SK-N-SH (cell line): ENCODE measurements at regions not wholly inside any gene's neighbourhood (a gene's known extent, or its start where the extent isn't known, plus 50 kb on each side); places are given as distances from the start of the nearest gene placed in this dataset.

ENCODE experiments used
- CTCF ChIA-PET: fragments of 300-600, 350-600 bp; formaldehyde crosslinking; extraction: SDS; loops from one replicate; lab custom pipeline; 2021; lab: Yijun Ruan, JAX
- POLR2A ChIA-PET: fragments of 350-600 bp; sonication (Branson Sonifier 250); formaldehyde crosslinking; extraction: SDS; loops from one replicate; lab custom pipeline; 2020; ENCODE audit warnings: antibody characterized with exemption, inconsistent platforms; lab: Yijun Ruan, JAX
- DNase-seq: peaks from one replicate; pipeline ENCODE4 v3.0.0; 2012
- H2AFZ ChIP-seq: fragments of 200-600 bp; sonication (generic); 2 replicates; pipeline ENCODE4 v1.8.1; 2016; ENCODE audit warnings: antibody characterized with exemption, mild to moderate bottlenecking, low read depth
- H3F3A ChIP-seq: fragments of 200-600 bp; sonication (generic); replicated peaks from 2 replicates; pipeline ENCODE3; 2016; ENCODE audit warnings: antibody characterized with exemption, mild to moderate bottlenecking; ENCODE audit not compliant: insufficient read depth
- H3K27ac ChIP-seq, 2 experiments: fragments of 200-500 bp in 1 of 2; fragments of 200-600 bp in 1 of 2; sonication (Bioruptor generic) in 1 of 2; sonication (generic), shearing (Covaris generic) in 1 of 2; 2 replicates each; pipeline versions ENCODE4 v1.5.1 to v1.6.1; 2014 to 2016; ENCODE audit warnings: low read depth in 2 of 2, inconsistent platforms in 1 of 2, low read length in 1 of 2, mild to moderate bottlenecking in 1 of 2, mixed read lengths in 1 of 2
- H3K27me3 ChIP-seq: fragments of 200-600 bp; sonication (generic), shearing (Covaris generic); 2 replicates; pipeline ENCODE4 v1.6.1; 2016; ENCODE audit warnings: mixed run types; ENCODE audit not compliant: insufficient read depth
- H3K36me3 ChIP-seq, 2 experiments: fragments of 200-500 bp in 1 of 2; fragments of 200-600 bp in 1 of 2; sonication (Bioruptor generic) in 1 of 2; sonication (generic) in 1 of 2; replicated peaks in 1 of 2; 2 replicates each; pipeline versions ENCODE3 to v1.5.1; 2014 to 2016; ENCODE audit warnings: low read length in 1 of 2, mild to moderate bottlenecking in 1 of 2; ENCODE audit not compliant: insufficient read depth in 2 of 2, control insufficient read depth in 1 of 2
- H3K4me1 ChIP-seq, 2 experiments: fragments of 200-500 bp in 1 of 2; fragments of 200-600 bp in 1 of 2; sonication (Bioruptor generic) in 1 of 2; sonication (generic), shearing (Covaris generic) in 1 of 2; 2 replicates each; pipeline versions ENCODE4 v1.5.1 to v1.6.1; 2014 to 2016; ENCODE audit warnings: low read depth in 1 of 2, low read length in 1 of 2, mixed run types in 1 of 2; ENCODE audit not compliant: insufficient read depth in 2 of 2, control insufficient read depth in 1 of 2
- H3K4me2 ChIP-seq: fragments of 200-600 bp; sonication (generic), shearing (Covaris generic); 2 replicates; pipeline ENCODE4 v1.6.1; 2017; ENCODE audit warnings: mixed run types
- H3K4me3 ChIP-seq, 2 experiments: fragments of 200-500 bp in 1 of 2; fragments of 200-600 bp in 1 of 2; sonication (Bioruptor generic) in 1 of 2; sonication (generic), shearing (Covaris generic) in 1 of 2; 2 replicates each; pipeline versions ENCODE4 v1.5.1 to v1.8.1; 2014 to 2016; ENCODE audit warnings: low read depth in 2 of 2, inconsistent platforms in 1 of 2, low read length in 1 of 2, mild to moderate bottlenecking in 1 of 2, mixed read lengths in 1 of 2, moderate library complexity in 1 of 2
- H3K79me2 ChIP-seq: fragments of 200-600 bp; sonication (generic); 2 replicates; pipeline ENCODE4 v1.8.1; 2017; ENCODE audit warnings: mild to moderate bottlenecking; ENCODE audit not compliant: insufficient read depth
- H3K9ac ChIP-seq: fragments of 200-600 bp; sonication (generic); 2 replicates; pipeline ENCODE4 v1.6.1; 2017; ENCODE audit warnings: mixed run types
- H3K9me2 ChIP-seq: fragments of 200-600 bp; sonication (generic); 2 replicates; pipeline ENCODE4 v1.6.1; 2017; ENCODE audit warnings: mixed run types
- H3K9me3 ChIP-seq: fragments of 200-600 bp; sonication (generic); 2 replicates; pipeline ENCODE4 v1.6.1; 2017; ENCODE audit warnings: mixed run types, mild to moderate bottlenecking, moderate library complexity
- H4K20me1 ChIP-seq: fragments of 200-600 bp; sonication (generic); 2 replicates; pipeline ENCODE4 v1.6.1; 2017; ENCODE audit warnings: mild to moderate bottlenecking, mixed run types; ENCODE audit not compliant: insufficient read depth
- CHD2 ChIP-seq: fragments of 150-350 bp; IDR thresholded peaks from 2 replicates; pipeline ENCODE4 v1.6.1; 2018; ENCODE audit warnings: low read length; ENCODE audit not compliant: partially characterized antibody
- CTCF ChIP-seq: fragments of 200-600 bp; sonication (generic); IDR thresholded peaks from 2 replicates; pipeline ENCODE4 v1.6.1; 2017; ENCODE audit warnings: antibody characterized with exemption, mild to moderate bottlenecking, moderate library complexity
- EZH2phosphoT487 ChIP-seq: fragments of 200-600 bp; sonication (generic); IDR thresholded peaks from 2 replicates; pipeline ENCODE4 v1.6.1; 2017; ENCODE audit warnings: low read depth, mixed run types, mild to moderate bottlenecking, antibody characterized with exemption, moderate library complexity, borderline replicate concordance
- FOSL2 ChIP-seq: IDR thresholded peaks from 2 replicates; pipeline ENCODE4 v1.4.0; 2012; ENCODE audit warnings: low read depth, mild to moderate bottlenecking, moderate library complexity, borderline replicate concordance
- FOXJ3 ChIP-seq: sonication (generic); formaldehyde crosslinking; IDR thresholded peaks from 2 replicates; pipeline ENCODE4 v1.5.1; 2020; ENCODE audit warnings: mild to moderate bottlenecking, missing genetic modification reagents
- JUND ChIP-seq: IDR thresholded peaks from 2 replicates; pipeline ENCODE4 v1.4.0; 2012
- PBX3 ChIP-seq: IDR thresholded peaks from 2 replicates; pipeline ENCODE4; 2012
- POLR2AphosphoS5 ChIP-seq: IDR thresholded peaks from 2 replicates; pipeline ENCODE4 v1.6.1; 2012; ENCODE audit warnings: low read depth, low read length
- RAD21 ChIP-seq: IDR thresholded peaks from 2 replicates; pipeline ENCODE4 v1.6.1; 2012; ENCODE audit warnings: mild to moderate bottlenecking, low read length
- RXRA ChIP-seq: IDR thresholded peaks from 2 replicates; pipeline ENCODE4 v1.4.0; 2012; ENCODE audit warnings: low read depth, mild to moderate bottlenecking, borderline replicate concordance
- SMC3 ChIP-seq: IDR thresholded peaks from 2 replicates; pipeline ENCODE4 v1.6.1; 2012; ENCODE audit warnings: low read depth, low read length, improper control_type of control experiment
- TCF12 ChIP-seq: IDR thresholded peaks from 2 replicates; pipeline ENCODE4 v1.4.0; 2012
- USF1 ChIP-seq: IDR thresholded peaks from 2 replicates; pipeline ENCODE4 v1.4.0; 2012; ENCODE audit warnings: low read depth, borderline replicate concordance
- YY1 ChIP-seq: IDR thresholded peaks from 2 replicates; pipeline ENCODE4 v1.4.0; 2012; ENCODE audit warnings: low read depth, mild to moderate bottlenecking
- WGBS: methylation state at CpG from one replicate; pipeline ENCODE4 v1.1.6; 2017; ENCODE audit warnings: low lambda C conversion rate; 5-methylcytosine and 5-hydroxymethylcytosine counted together
- TF ChIP-seq, protein P1 (sequence below): IDR thresholded peaks from 2 replicates; pipeline ENCODE4 v1.6.1; 2012; ENCODE audit warnings: mild to moderate bottlenecking, low read depth, low read length, moderate library complexity
- TF ChIP-seq, protein P2 (sequence below): fragments of 150-350 bp; IDR thresholded peaks from 2 replicates; pipeline ENCODE4 v1.6.1; 2016; ENCODE audit warnings: mild to moderate bottlenecking, low read depth, low read length
- TF ChIP-seq, protein P3 (sequence below): fragments of 150-350 bp; IDR thresholded peaks from 2 replicates; pipeline ENCODE4 v1.6.1; 2017; ENCODE audit warnings: antibody characterized with exemption, low read length, low read depth, borderline replicate concordance

GRCh38 chr1:99369154-99369553, 104.9 kb downstream of the PLPPR4 start (continued):
- no peak for TF ChIP-seq FOXJ3 (CRISPR knock-in tag)
- TF ChIP-seq, protein P1, sequence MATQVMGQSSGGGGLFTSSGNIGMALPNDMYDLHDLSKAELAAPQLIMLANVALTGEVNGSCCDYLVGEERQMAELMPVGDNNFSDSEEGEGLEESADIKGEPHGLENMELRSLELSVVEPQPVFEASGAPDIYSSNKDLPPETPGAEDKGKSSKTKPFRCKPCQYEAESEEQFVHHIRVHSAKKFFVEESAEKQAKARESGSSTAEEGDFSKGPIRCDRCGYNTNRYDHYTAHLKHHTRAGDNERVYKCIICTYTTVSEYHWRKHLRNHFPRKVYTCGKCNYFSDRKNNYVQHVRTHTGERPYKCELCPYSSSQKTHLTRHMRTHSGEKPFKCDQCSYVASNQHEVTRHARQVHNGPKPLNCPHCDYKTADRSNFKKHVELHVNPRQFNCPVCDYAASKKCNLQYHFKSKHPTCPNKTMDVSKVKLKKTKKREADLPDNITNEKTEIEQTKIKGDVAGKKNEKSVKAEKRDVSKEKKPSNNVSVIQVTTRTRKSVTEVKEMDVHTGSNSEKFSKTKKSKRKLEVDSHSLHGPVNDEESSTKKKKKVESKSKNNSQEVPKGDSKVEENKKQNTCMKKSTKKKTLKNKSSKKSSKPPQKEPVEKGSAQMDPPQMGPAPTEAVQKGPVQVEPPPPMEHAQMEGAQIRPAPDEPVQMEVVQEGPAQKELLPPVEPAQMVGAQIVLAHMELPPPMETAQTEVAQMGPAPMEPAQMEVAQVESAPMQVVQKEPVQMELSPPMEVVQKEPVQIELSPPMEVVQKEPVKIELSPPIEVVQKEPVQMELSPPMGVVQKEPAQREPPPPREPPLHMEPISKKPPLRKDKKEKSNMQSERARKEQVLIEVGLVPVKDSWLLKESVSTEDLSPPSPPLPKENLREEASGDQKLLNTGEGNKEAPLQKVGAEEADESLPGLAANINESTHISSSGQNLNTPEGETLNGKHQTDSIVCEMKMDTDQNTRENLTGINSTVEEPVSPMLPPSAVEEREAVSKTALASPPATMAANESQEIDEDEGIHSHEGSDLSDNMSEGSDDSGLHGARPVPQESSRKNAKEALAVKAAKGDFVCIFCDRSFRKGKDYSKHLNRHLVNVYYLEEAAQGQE = no peak
- TF ChIP-seq, all 33 proteins: peak for 0

DNA sequence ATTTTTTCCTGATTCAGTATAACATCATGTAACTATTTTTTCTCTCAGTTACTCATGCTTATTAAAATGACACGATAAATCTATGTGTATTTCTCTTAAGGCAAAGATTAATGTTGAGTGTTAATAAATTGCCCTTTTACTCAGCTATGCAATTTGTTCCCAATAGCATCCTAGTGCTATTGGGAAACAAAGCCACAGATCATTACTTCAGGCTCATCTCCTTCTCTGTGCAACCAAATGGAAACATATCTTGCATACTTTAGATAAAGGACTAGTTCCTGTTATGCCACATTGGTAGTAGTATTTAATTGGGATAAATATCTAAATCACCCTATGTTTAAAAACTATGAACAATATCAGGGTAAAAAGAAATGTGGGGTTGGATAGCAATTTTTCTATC, 106.2 kb downstream of the PLPPR4 start:
- WGBS = 54% methylated on average over 1 of the region's 1 CpG
- no peaks in the 10 kb centered on the region for H4K20me1 ChIP-seq
- H3K4me3 ChIP-seq = no peak overlapping the region
- H3K79me2 ChIP-seq = no peaks in the 10 kb centered on the region
- H3F3A ChIP-seq = no peaks in the 10 kb centered on the region
- H3K9me2 ChIP-seq = no peaks in the 10 kb centered on the region
- no peak for DNase-seq
- H3K27me3 ChIP-seq = no peaks in the 10 kb centered on the region
- H3K36me3 ChIP-seq = no peaks in the 10 kb centered on the region
- no peak overlapping the region for H3K9ac ChIP-seq
- no peaks in the 10 kb centered on the region for H3K9me3 ChIP-seq
- POLR2A ChIA-PET = no interaction called here
- no peak overlapping the region for H3K4me2 ChIP-seq
- peaks cover 0 to 5% of the 10 kb centered on the region in 2 experiments; a peak in 1 of 4 replicates for H3K4me1 ChIP-seq
- CTCF ChIA-PET = no interaction called here
- TF ChIP-seq SMC3 (no peak), FOSL2 (no peak), FOXJ3 (CRISPR knock-in tag) (no peak), USF1 (no peak), JUND (no peak), YY1 (no peak), POLR2AphosphoS5 (no peak), RAD21 (no peak), RXRA (no peak), TCF12 (no peak), CHD2 (no peak), PBX3 (no peak), CTCF (no peak), EZH2phosphoT487 (no peak)
- TF ChIP-seq, protein P2, sequence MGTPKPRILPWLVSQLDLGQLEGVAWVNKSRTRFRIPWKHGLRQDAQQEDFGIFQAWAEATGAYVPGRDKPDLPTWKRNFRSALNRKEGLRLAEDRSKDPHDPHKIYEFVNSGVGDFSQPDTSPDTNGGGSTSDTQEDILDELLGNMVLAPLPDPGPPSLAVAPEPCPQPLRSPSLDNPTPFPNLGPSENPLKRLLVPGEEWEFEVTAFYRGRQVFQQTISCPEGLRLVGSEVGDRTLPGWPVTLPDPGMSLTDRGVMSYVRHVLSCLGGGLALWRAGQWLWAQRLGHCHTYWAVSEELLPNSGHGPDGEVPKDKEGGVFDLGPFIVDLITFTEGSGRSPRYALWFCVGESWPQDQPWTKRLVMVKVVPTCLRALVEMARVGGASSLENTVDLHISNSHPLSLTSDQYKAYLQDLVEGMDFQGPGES = no peak
- TF ChIP-seq, protein P3, sequence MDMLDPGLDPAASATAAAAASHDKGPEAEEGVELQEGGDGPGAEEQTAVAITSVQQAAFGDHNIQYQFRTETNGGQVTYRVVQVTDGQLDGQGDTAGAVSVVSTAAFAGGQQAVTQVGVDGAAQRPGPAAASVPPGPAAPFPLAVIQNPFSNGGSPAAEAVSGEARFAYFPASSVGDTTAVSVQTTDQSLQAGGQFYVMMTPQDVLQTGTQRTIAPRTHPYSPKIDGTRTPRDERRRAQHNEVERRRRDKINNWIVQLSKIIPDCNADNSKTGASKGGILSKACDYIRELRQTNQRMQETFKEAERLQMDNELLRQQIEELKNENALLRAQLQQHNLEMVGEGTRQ = no peak
- TF ChIP-seq, protein P1 = no peak
- no peak overlapping the region for H2AFZ ChIP-seq
- H3K27ac ChIP-seq = no peak overlapping the region
